K562 (cell line): ENCODE measurements at regions not wholly inside any gene's neighbourhood (a gene's known extent, or its start where the extent isn't known, plus 50 kb on each side); places are given as distances from the start of the nearest gene placed in this dataset.

Source experiments
- ARID1B ChIP-seq: fragments of 450-650 bp; IDR thresholded peaks from 2 replicates; pipeline ENCODE4 v1.6.1; 2016; ENCODE audit warnings: antibody characterized with exemption, mild to moderate bottlenecking, inconsistent platforms
- ATF1 ChIP-seq, 2 experiments: fragments of 450-650 bp in 1 of 2; IDR thresholded peaks; 2 replicates each; pipeline ENCODE4 v1.6.1; 2016; ENCODE audit warnings: missing compliant biosample characterization in 1 of 2, missing genetic modification characterization in 1 of 2
- CBX1 ChIP-seq: sonication (generic); IDR thresholded peaks from 2 replicates; pipeline ENCODE4 v1.6.1; 2016; ENCODE audit warnings: antibody characterized with exemption, low read depth, mild to moderate bottlenecking
- CREBBP ChIP-seq: IDR thresholded peaks from one replicate; pipeline ENCODE4 v1.6.1; 2012; ENCODE audit warnings: low read depth, mild to moderate bottlenecking, control low read depth, inconsistent platforms, low read length
- EHMT2 ChIP-seq: fragments of 450-650 bp; IDR thresholded peaks from 2 replicates; pipeline ENCODE4 v1.6.1; 2018; ENCODE audit warnings: antibody characterized with exemption
- ELF4 ChIP-seq: fragments of 450-650 bp; formaldehyde crosslinking; IDR thresholded peaks from 2 replicates; pipeline ENCODE4 v1.4.0; 2022; ENCODE audit warnings: missing genetic modification characterization
- HMG20A ChIP-seq: fragments of 450-650 bp; formaldehyde crosslinking; conservative IDR thresholded peaks from 2 replicates; pipeline ENCODE4 v1.4.0; 2020; ENCODE audit warnings: mild to moderate bottlenecking, mixed read lengths
- HMG20B ChIP-seq: fragments of 250-450 bp; sonication (Bioruptor Pico); IDR thresholded peaks from 2 replicates; pipeline ENCODE4 v1.5.0; 2021; ENCODE audit warnings: mild to moderate bottlenecking
- NBN ChIP-seq: fragments of 450-650 bp; IDR thresholded peaks from 2 replicates; pipeline ENCODE4 v1.6.1; 2016; ENCODE audit warnings: low read depth, mild to moderate bottlenecking
- NUFIP1 ChIP-seq: fragments of 450-650 bp; IDR thresholded peaks from 2 replicates; pipeline ENCODE4 v1.6.1; 2018; ENCODE audit not compliant: partially characterized antibody
- RAD51 ChIP-seq: fragments of 450-650 bp; IDR thresholded peaks from 2 replicates; pipeline ENCODE4 v1.7.1; 2016; ENCODE audit warnings: low read depth, mild to moderate bottlenecking, borderline replicate concordance
- RNF219 ChIP-seq: fragments of 250-450 bp; sonication (Bioruptor Pico); IDR thresholded peaks from 2 replicates; pipeline ENCODE4 v1.5.0; 2022; ENCODE audit warnings: mild to moderate bottlenecking
- RUNX1 ChIP-seq: sonication (generic); IDR thresholded peaks from 2 replicates; pipeline ENCODE4 v1.6.1; 2016; ENCODE audit warnings: antibody characterized with exemption, low read depth
- SMAD3 ChIP-seq: fragments of 450-650 bp; formaldehyde crosslinking; conservative IDR thresholded peaks from 2 replicates; pipeline ENCODE4 v1.4.0; 2020; ENCODE audit warnings: mild to moderate bottlenecking
- SOX6 ChIP-seq: fragments of 450-650 bp; IDR thresholded peaks from 2 replicates; pipeline ENCODE4 v1.6.1; 2014; ENCODE audit warnings: mild to moderate bottlenecking
- SRSF7 ChIP-seq: fragments of 200-400 bp; formaldehyde crosslinking; optimal IDR thresholded peaks from 2 replicates; pipeline ENCODE3; 2017; ENCODE audit warnings: mild to moderate bottlenecking, low read depth, low read length
- TAF7 ChIP-seq: fragments of 450-650 bp; IDR thresholded peaks from 2 replicates; pipeline ENCODE4 v1.6.1; 2016; ENCODE audit warnings: missing genetic modification characterization, missing compliant biosample characterization
- TCF3 ChIP-seq: sonication (generic); formaldehyde crosslinking; IDR thresholded peaks from 2 replicates; pipeline ENCODE4 v1.4.0; 2020; ENCODE audit warnings: mild to moderate bottlenecking, missing genetic modification reagents
- ZNF253 ChIP-seq: fragments of 250-450 bp; sonication (Bioruptor Pico); conservative IDR thresholded peaks from 2 replicates; pipeline ENCODE4 v1.6.1; 2021; ENCODE audit warnings: mild to moderate bottlenecking
- ZNF263 ChIP-seq: sonication (generic); formaldehyde crosslinking; IDR thresholded peaks from 2 replicates; pipeline ENCODE4 v1.8.0; 2022; ENCODE audit warnings: mild to moderate bottlenecking, missing genetic modification reagents, borderline replicate concordance
- ZNF41 ChIP-seq: fragments of 250-450 bp; sonication (Bioruptor Pico); conservative IDR thresholded peaks from 2 replicates; pipeline ENCODE4 v1.4.0; 2020; ENCODE audit warnings: mild to moderate bottlenecking
- ZNF444 ChIP-seq: fragments of 250-450 bp; sonication (Bioruptor Pico); IDR thresholded peaks from 2 replicates; pipeline ENCODE4 v1.4.0; 2020; ENCODE audit warnings: mild to moderate bottlenecking, moderate library complexity
- TF ChIP-seq, protein P1 (sequence below), 2 experiments: IDR thresholded peaks; 2 replicates each; pipeline ENCODE4 v1.6.1; 2011; ENCODE audit warnings: borderline replicate concordance in 1 of 2, control low read depth in 1 of 2, low read depth in 1 of 2, low read length in 1 of 2, mild to moderate bottlenecking in 1 of 2, mixed read lengths in 1 of 2, moderate library complexity in 1 of 2; ENCODE audit not compliant: insufficient read depth in 1 of 2, insufficient read length in 1 of 2, poor library complexity in 1 of 2, severe bottlenecking in 1 of 2; ENCODE audit errors: extremely low read depth in 1 of 2
- TF ChIP-seq, protein P2 (sequence below): fragments of 250-450 bp; sonication (Bioruptor Pico); IDR thresholded peaks from 2 replicates; pipeline ENCODE4 v1.8.0; 2022; ENCODE audit warnings: moderate library complexity, mild to moderate bottlenecking, inconsistent platforms

GRCh38 chr20:53677447-53678314 is 84.0 kb upstream of the ZNF217 start (continued):
- no peak for TF ChIP-seq SRSF7
- no peak for TF ChIP-seq HMG20A (CRISPR knock-in tag)
- no peak for TF ChIP-seq CREBBP
- TF ChIP-seq TAF7 (tag), result peak; percentile 56; the same call in 1 of the 2 replicates
- peak; percentile 64; the same call in 1 of the 2 replicates for TF ChIP-seq SOX6
- TF ChIP-seq, protein P1, sequence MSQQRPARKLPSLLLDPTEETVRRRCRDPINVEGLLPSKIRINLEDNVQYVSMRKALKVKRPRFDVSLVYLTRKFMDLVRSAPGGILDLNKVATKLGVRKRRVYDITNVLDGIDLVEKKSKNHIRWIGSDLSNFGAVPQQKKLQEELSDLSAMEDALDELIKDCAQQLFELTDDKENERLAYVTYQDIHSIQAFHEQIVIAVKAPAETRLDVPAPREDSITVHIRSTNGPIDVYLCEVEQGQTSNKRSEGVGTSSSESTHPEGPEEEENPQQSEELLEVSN (IDR thresholded peaks at IDR 0.05; ENCODE audit: borderline replicate concordance in 1 of 2, extremely low read depth in 1 of 2, insufficient read depth in 1 of 2, insufficient read length in 1 of 2, low read depth in 1 of 2, low read length in 1 of 2, poor library complexity in 1 of 2, severe bottlenecking in 1 of 2), result no peak
- peak; percentile 40; the same call in 1 of the 2 replicates for TF ChIP-seq ZNF444 (CRISPR knock-in tag)
- TF ChIP-seq ZNF263, result no peak
- TF ChIP-seq ZNF253 (CRISPR knock-in tag), result no peak
- no peak for TF ChIP-seq HMG20B
- no peak for TF ChIP-seq SMAD3 (CRISPR knock-in tag)
- TF ChIP-seq, protein P2, sequence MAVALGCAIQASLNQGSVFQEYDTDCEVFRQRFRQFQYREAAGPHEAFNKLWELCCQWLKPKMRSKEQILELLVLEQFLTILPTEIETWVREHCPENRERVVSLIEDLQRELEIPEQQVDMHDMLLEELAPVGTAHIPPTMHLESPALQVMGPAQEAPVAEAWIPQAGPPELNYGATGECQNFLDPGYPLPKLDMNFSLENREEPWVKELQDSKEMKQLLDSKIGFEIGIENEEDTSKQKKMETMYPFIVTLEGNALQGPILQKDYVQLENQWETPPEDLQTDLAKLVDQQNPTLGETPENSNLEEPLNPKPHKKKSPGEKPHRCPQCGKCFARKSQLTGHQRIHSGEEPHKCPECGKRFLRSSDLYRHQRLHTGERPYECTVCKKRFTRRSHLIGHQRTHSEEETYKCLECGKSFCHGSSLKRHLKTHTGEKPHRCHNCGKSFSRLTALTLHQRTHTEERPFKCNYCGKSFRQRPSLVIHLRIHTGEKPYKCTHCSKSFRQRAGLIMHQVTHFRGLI (CRISPR knock-in tag), result no peak
- no peak for TF ChIP-seq RAD51
- no peak for TF ChIP-seq RNF219 (CRISPR knock-in tag)
- TF ChIP-seq NBN, result peak; percentile 54; the same call in 1 of the 2 replicates
- no peak for TF ChIP-seq ELF4 (CRISPR knock-in tag)
- TF ChIP-seq ARID1B, result peak; percentile 77
- peak; percentile 57; the same call in 1 of the 2 replicates for TF ChIP-seq CBX1
- peak; percentile 31; the same call in 1 of the 2 replicates for TF ChIP-seq TCF3 (CRISPR knock-in tag)
- TF ChIP-seq ATF1 (CRISPR knock-in tag; IDR thresholded peaks at IDR 0.05), result no peak
- TF ChIP-seq ATF1 (tag; IDR thresholded peaks at IDR 0.05), result peak; percentile 69
- TF ChIP-seq NUFIP1, result peak; percentile 19
- TF ChIP-seq ZNF41 (CRISPR knock-in tag), result 0 out of 2 replicates have a peak, but pooled peaks have one; percentile 14
- TF ChIP-seq EHMT2, result no peak
- TF ChIP-seq RUNX1, result no peak
